ENCODE measurements at regions not wholly inside any gene's neighbourhood (a gene's known extent, or its start where the extent isn't known, plus 50 kb on each side); places are given as distances from the start of the nearest gene placed in this dataset.

DNA sequence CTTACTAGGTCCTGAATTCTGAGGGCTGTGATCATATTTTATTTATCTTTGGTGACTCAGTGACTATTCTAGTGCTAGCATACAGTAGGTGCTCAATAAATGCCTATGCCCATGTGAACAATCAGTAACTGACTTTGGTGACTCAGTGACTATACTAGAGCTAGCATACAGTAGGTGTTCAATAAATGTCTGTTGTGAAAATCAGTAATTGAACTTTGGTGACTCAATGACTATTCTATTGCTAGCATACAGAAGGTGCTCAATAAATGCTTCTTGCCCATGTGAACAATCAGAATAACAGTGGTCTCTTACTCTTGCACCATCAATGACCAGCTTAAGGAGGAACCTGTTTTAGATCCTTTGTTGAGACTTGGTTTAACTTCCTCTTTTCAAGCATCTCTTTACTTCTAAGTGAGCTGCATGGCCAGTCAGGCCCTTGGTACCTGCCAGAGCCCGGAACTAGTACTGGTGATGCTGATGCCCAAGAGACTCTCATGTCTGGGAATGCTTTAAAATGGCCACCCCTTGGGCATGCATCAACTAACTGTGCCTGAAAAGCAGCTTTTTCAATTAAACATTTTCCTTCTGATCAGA lies 214.9 kb upstream of the SPRED2 start:
- no peak for DNase-seq (ENCODE audit: low spot score)

DNA sequence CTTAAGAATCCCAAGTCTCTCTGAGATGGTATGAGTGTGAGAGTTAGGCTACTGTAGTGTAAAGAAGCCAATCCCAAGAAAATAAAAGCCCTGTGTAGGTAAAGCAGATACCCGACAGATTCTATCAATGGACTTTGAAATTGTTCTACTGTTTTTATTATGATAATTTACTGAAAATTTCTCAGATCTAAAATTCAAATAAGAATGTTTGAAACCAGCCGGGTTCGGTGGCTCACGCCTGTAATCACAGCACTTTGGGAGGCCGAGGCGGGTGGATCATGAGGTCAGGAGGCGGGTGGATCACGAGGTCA lies 208.3 kb upstream of the SPRED2 start:
- no peak for DNase-seq (ENCODE audit: low spot score)

DNA sequence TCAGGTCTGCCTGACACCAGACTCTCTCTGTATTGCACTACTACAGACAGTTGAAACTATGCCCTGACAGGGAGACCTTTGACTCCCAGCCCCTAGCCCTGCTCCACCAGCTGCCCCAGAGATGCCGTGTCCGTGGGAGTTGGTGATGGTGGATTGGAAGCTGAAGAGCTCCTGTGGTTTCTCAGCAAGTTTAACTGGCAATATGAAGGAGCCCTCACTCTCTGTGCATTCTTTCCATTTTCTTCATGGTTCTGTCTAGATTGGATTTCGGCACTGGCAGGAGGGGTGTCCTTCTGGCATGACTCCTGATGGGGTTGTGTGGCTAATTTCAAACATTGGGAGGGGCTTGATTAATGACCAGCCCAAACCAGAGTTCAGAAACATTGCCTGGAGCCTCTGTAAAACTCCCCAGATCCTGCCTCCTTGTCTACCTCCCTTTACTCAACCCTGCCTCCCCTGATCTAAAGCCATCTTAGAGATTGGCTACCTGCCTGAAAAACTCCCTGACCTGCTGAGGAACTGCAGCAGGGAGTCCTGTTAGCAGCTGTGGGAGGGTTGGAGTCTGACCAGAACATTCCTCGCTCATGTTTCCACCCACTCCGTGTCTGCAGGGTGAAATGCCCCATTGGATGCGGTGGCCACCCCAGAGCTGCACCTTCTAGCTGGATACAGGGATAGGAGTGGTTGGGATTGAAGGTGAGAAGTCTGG lies 206.9 kb upstream of the SPRED2 start:
- DNase-seq (ENCODE audit: low spot score), result no peak

DNA sequence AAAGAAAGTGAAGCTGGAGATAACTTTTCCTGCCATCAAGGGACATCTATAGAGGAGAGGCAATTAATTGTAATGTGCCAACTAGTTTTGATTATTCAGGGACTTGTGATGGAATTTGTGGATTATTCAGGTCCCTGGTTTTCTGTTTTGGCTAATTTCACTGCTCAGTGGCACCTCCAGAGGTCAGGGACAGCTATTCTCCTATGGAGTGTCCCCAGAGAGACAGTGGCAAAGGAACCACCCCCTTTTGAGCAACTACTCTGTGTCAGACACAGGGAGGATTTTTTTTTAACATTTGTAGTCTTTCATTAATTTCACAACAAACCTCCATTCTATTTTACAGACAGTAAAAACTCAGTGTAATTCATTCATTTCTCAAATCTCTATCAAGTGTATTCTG lies 206.0 kb upstream of the SPRED2 start:
- no peak for DNase-seq (ENCODE audit: low spot score)

DNA sequence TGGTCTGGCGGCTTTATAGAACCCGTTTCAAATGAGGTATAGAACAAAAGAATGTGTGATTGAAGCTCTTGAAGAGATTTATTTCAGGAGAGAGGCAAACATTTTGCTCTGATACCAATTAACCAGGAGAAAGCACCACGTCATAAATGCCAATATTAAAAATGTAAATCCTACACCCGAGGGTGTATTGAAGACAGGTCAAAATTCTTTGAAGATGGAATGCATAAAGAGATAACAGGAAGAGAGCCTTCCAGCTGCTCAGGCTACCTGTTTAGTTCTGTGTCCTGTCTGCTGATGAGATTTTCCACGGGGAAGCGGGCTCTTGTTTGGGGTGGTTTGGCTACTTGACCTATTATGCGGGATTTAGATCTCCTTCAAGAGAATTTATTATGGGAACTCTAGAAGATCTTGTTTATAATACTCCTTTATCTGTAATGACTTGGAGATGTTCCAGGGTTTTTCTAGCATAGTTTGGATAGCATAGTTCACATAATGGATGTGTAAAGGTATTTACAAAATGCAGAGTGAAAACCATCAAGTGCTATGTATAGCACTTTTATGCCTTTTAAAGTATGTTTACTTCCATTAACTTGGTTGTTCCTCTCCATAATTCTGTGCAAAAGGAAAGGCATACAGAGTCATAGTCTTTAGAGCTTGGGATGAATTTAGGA lies 204.5 kb upstream of the SPRED2 start:
- DNase-seq (ENCODE audit: low spot score), result no peak

DNA sequence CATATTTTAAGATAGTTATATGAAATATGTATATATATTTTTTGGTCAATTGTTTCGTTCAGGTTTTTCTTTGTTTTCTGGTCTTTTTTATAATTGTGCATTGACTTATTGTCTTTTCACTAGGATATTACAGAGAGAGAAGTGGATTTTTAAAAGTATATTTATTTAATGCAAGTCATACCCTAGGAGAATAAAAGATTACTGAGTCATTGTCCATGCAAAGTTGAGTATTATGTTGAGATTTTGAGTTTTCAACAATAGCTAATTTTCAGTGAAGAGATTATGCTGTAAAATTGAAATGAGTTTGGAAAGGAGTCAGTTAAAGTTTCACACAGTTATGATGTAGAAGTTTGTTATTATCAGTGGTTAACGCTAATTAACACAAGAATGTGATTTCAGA lies 203.6 kb upstream of the SPRED2 start:
- no peak for DNase-seq (ENCODE audit: low spot score)

DNA sequence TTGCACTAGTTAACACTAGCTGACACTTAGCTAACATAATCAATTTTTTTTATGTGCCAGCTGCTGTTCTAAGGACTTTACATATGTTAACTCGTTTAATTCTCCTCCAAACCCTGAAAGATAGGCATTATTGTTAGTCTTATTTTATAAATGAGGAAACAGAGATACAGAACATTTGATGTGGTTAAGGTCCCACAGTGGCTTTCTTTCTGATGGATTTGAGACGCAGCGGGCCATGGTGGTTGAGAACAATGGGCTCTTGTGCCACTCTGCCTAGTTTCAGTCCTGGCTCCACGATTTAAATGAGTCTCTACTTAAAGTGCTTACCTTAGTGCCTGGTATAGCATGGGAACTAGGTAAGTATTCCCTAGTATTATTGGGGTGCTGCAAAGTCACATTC lies 201.9 kb upstream of the SPRED2 start:
- DNase-seq (ENCODE audit: low spot score), result no peak

DNA sequence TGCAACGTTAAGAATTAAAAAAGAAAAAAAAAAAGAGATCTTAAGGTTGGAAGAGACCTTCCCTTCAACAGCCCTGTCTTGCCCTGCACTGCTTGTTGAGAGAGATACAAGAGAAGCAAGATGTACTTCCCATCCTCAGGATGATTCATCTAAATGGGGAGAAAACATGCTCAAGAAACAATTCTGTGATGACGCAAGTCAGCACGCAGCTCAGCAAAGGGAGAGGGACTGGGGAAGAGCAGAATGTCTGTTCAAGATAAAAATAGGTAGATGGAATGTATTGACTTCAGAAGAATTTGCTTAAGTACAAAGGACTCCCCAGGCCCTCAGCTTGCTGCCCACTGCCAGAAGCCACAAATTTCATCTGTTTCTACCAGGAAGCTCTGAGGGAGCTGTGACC lies 198.2 kb upstream of the SPRED2 start:
- no peak for DNase-seq (ENCODE audit: low spot score)

DNA sequence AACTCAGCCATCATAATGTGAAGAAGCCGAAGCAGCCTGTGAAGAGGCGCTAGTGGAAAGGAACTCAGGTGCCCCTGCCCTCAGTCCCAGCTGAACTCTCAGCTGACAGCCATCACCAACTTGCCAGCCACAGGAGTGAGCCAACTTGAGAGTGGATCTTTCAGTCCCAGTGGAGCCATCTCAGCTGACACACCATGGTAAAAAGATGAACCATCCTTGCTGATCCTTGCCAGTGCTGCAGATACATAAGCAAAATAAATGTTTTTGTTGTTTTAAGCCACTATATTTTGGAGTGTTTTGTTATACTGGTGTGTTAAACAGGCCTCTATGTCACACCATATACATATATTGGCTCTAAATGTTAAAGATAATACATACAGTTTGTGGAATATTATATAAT lies 195.8 kb upstream of the SPRED2 start:
- no peak for DNase-seq (ENCODE audit: low spot score)

DNA sequence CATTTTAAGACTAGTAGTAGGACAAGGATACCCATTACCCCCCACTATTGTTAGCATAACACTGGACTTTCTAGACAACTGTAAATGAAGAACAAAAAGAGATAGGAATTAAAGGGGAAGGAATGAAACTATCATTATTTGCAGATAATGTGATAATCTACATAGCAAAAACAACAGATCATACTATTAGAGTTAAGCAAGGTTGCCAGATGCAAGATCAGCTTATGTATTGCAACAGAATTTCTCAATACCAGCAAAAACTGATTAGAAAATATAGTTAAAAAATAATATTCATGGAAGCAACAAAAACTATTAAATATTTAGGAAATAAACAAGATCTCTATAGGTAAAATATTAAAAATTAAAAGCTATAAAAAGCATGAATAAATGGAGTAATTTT lies 194.4 kb upstream of the SPRED2 start:
- no peak for DNase-seq (ENCODE audit: low spot score)

DNA sequence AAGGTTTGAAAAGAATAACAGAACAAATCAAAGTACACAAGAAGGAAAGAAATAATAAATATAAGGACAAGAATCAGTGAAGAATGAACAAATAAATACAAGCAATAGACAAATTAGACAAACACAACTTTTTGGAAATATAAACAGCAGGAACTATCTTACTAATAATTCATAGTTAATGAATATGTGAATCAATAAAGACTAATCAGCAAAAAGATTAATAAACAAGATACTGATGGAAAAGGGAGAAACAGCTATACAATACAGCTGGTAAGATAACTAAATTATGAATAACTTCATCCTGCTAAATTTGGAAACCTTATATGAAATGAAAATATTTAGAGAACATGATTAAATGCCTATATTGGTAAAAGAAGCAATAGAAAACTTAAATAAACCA lies 193.6 kb upstream of the SPRED2 start:
- no peak for DNase-seq (ENCODE audit: low spot score)

DNA sequence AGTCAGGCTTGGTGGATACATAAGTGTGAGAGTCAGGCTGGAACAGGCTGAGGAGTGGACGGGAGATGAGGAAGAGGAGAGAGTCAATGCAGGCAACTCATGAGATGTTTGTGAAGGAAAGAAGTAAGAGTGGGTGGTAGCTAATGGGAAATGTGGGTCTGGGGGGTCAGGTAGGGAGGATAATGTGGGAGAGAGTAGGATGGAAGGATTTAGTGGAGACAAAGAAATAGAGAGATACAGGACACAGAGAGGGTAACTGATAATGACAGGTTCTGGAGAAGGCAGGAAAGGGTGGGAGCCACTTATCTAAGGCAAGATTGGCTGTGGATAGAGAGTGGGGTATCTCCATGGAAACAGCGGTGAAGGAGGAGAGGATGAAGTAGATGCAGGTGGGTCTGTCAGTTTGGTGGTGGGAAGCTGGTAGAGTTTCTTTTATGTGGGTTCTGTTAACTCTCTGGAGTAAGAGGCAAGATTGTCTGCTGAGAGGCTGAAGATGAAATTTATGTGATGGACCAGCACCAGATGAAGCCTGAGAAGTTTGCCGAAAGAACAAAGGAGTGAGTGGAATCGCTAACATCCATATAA lies 190.6 kb upstream of the SPRED2 start:
- DNase-seq (ENCODE audit: low spot score), result no peak

DNA sequence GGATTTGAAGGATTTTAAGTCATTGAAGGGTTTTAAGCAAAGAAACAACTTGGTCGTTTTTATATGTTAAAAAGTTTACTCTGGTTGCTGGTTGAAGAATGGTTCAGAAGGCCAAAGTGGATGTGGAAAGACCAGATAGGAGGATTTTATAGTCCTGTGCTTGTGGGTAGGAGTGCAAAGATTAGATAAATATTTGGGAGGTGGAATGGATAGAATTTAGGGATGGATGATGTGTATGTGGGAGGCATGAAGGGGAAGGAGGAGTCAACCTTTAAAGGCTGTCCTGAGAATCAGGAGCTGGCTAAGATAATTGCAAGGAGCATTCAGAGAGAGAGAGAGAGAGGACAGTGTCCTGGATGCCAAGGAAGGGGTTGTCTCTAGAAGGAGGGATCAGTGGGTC lies 190.1 kb upstream of the SPRED2 start:
- DNase-seq (ENCODE audit: low spot score), result no peak

DNA sequence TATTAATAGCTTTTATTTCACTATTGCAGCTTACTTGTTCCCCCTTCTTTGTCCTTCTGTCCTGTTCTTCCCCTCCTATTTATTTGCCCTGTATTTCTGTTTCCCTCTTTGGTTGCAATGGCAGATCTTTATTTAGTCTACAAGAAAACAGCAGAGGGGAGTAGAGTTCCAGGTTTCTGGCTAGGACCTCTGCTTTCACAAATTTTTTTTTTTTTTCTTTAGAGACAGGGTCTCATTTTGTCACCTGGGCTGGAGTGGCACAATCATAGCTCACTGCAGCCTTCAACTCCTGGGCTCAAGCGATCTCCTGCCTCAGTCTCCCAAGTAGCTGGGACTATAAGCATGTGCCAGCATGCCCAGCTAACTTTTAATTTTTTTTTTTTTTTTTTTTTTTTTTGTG lies 188.1 kb upstream of the SPRED2 start:
- no peak for DNase-seq (ENCODE audit: low spot score)

DNA sequence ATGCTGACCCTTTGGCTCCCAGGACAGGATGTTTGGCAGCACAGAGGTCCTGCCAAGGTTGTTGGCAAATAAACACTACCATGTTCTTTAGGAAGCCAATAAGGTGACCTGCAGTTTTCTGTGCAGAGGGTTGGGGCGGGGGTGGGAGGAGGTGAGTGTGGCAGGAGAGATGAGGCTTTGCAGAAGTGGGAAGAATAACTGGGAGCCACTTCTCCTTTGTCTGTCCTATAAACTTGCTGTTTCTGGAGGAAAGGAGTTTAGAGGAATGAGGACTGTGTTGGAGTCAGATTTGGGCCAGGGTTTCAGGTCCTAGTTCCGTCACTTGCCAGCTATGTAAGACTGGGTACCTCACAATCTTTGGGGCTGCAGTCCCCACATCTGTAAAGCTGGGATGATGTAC lies 187.6 kb upstream of the SPRED2 start:
- DNase-seq (ENCODE audit: low spot score), result no peak

DNA sequence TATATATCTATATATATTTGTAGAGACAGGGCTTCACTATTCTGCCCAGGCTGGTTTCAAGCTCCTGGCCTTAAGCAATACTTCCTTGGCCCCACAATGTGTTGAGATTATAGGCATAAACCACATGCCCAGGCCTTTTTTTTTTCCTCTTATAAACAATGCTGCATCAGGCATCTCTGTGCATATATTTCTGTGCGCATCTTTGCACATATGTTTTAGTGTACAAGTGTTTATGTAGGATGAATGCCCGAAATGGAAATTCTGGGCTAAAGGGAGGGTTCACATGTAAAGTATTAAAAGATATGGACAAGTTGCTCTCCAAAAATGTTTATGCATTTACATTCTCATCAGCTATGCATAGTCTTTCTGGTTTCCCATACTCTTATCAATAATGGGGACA lies 183.2 kb upstream of the SPRED2 start:
- no peak for DNase-seq (ENCODE audit: low spot score)

DNA sequence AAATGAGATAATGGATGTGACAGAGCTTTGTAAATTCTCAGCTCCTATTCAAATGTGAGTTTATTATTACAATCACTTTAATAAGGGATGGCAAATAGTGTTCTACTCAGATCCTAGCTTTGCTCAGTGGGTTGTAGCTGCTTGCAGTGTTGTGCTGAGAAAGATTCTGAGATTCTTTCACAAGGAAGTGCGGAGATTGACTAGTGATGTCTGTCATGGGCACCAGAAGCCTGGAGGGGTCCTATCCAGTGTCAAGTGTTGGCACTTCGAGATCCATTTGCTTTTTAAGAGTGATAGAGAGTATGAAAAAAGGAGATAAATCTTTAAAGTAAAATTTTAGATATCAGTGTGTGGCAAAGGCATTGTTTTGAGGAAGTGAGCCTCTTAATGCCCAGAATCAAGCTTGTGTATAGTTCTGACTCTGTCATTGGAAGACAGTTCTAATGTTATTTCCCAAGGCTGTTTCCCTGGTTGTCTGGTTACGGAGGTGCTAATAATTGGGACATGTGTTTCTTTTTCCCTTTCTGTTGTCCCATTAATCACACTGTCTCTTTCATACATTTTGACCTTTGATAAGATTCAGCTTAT lies 181.7 kb upstream of the SPRED2 start:
- no peak for DNase-seq (ENCODE audit: low spot score)

DNA sequence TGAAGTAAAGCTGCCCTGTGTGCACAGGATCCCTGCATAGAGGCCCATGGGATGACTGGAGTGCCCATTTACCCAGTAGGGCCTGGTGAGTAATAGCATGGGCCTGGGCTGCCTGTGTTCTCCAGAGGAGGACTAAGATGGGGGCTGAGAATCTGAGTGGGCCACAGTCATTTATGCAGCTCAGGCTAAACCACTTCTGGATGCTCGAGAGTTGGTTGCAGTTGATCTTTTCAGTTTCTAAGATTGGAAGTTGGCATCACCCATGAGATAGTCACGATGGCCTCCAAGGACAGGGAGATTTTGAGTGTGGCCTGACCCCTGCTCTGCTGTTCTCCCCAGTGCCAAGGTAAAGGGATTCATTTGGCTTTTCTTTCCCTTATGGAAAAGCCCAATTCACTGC lies 179.1 kb upstream of the SPRED2 start:
- DNase-seq (ENCODE audit: low spot score), result no peak

DNA sequence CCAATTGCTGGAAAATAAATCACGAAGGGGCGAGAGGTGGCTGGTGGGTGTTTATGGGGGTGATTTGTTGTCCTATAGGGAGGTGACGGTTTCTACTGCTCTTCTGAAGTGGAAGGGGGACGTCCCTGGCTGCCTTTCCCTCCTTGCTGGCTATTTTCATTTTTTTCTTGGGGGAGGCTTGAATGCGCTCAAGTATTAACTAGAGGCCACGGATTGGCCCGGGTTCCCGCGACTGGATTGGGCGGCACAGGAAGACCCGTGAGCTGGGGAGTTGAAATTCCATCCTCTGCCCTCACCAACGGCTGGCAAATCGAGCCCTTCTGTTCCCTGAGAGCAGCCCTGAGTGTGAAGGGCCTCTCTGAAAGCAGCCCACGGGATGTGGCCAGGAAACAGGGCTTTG lies 176.5 kb upstream of the SPRED2 start:
- no peak for DNase-seq (ENCODE audit: low spot score)

DNA sequence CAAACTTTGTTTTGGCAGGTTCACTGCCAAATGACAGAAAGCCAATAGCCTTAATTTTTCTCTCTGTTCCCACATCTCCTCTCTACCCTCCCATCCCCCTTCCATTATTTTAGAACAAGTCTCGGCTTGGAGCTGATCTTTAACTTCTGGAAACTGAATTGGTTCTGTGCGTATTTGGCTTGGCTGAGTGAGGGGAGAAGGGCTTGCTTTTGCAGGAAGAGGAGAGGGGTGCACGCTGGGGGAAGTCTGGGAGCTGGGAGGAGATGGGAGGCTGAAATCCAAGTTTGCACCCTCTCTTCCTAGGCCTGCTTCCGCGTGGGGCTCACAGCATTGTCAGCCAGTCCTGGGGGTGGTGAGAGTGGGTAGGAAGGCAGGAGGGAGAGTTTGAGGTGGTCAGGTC lies 176.1 kb upstream of the SPRED2 start:
- DNase-seq (ENCODE audit: low spot score), result no peak

DNA sequence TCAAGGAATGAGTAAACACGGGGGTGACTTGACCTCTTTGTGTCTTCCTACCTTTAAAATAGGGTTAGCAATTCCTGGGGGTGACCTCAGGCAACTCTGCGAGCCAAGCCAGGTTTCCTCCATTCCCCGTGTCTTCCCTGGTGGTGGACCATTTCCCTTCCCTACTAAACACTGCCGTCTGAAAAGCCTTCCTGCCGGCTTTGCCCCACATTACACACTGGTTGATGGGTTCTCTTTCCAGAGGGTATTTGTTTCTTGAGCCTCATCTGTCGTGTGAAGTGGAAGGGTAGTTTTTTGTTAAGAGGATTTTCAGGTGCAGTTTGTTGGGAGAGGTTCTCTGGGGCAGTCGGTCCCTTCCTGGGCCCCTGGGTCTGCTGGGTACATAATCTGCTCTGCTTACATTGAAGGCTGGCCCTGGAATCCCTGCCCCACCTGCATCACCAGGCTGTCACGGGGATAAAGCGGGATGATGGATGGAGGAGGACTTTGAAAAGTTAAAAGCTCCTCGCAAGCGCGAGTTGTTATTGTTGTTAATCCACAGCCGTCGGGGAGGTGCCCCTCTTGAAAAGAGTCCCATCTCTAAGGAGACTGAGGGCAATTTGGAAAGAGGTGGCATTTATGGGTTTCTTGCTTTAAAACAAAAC lies 175.4 kb upstream of the SPRED2 start:
- no peak for DNase-seq (ENCODE audit: low spot score)

DNA sequence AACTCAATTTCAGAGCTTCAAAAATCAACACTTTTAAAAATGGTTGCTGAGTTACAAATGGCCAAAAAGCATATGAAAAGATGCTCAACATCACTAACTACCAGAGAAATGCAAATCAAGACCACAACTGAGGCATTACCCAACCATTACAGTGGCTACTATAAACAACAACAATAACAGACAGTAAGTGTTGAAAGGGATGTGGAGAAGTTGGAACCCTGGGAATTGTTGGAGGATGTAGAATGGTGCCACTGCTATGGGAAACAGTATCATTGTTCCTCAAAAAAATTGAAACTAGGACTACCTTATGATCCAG lies 173.3 kb upstream of the SPRED2 start:
- no peak for DNase-seq (ENCODE audit: low spot score)

Measured in HuH-7 (cell line).